NCI-H2227 treated with DMSO at 0.1 percent for 48 hours (cell line): ENCODE measurements at regions not wholly inside any gene's neighbourhood (a gene's known extent, or its start where the extent isn't known, plus 50 kb on each side); places are given as distances from the start of the nearest gene placed in this dataset.

Experiments
- DNase-seq: peaks from one replicate; lab custom pipeline; 2025; lab: John Stamatoyannopoulos, UW

GRCh38 chr3:177934001-177934891 lies 602.0 kb upstream of the KCNMB2 start:
- DNase-seq, result peak; percentile 54

DNA sequence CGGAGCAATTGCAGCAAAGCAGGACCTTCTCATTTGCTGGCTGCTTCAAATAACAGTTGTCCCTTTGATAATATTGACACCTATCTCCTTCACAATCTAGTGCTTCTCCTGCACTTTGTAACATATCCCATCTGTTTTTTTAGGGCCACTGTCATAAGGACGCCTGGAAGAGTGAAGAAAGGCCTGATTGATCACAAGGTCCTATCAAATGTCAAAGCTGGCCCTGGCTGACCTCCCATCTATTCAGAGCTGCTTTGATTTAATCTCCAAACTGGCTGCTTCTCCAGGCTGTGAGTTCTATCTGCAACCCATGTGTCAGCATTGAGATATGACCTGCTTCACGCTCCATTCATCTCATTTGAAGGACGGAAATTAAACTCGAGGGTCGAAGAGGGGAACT lies 601.2 kb upstream of the KCNMB2 start:
- DNase-seq, result no peak

DNA sequence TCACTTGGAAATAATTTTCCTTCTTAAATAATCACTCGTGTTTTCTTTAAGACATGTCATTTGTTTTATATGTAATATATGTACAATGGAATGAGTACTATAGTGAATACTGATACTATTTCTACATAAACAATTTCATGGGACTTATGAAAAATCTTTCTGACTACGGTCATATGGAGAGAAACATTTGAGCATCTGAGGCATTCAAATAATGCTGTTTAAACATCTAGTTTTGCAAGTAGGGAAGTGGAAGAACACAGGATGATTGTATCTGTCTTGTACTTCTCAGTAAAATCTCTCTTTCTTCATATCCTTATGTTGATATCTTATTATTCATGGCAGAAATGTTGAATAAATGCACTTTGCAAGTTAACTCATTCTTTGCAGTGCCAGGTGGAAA lies 599.5 kb upstream of the KCNMB2 start:
- no peak for DNase-seq

- no peak for DNase-seq
Observed at GRCh38 chr3:177942911-177943310, 593.3 kb upstream of the KCNMB2 start.

DNA sequence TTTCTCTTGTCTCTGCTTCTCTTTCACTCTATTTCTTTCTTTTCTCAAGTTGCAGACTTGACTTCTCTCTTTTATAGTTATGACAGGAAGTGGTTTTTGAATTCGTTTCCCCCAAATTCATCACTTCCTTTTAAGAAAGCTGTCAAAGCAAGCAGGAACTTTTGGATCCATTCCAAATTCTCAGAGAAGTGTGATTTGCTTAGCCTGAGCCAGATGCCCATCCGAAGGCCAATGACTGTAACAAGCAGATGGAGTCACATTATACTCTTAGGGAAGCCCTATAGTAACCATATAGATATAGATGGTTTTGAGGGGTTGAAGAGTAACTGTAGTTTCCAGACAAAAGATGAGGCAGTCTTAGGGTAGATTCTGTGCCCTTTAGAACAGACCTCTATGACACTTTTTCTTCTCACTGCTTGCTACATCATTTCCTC lies 592.0 kb upstream of the KCNMB2 start:
- DNase-seq, result no peak

- DNase-seq, result no peak
Observed at GRCh38 chr3:177946048-177946447, 590.2 kb upstream of the KCNMB2 start.

GRCh38 chr3:177946497-177946896 lies 589.7 kb upstream of the KCNMB2 start:
- DNase-seq, result no peak

- DNase-seq, result no peak
Observed at GRCh38 chr3:177946936-177947335, 589.3 kb upstream of the KCNMB2 start.

- DNase-seq, result no peak
Observed at GRCh38 chr3:177947901-177948300, 588.3 kb upstream of the KCNMB2 start.

GRCh38 chr3:177948716-177949425 lies 587.4 kb upstream of the KCNMB2 start:
- DNase-seq, result no peak

- no peak for DNase-seq
Observed at GRCh38 chr3:177959188-177959587, 577.0 kb upstream of the KCNMB2 start.

- no peak for DNase-seq
Observed at GRCh38 chr3:177960014-177960413, 576.2 kb upstream of the KCNMB2 start.

- DNase-seq, result no peak
Observed at GRCh38 chr3:177960722-177961121, 575.5 kb upstream of the KCNMB2 start.

DNA sequence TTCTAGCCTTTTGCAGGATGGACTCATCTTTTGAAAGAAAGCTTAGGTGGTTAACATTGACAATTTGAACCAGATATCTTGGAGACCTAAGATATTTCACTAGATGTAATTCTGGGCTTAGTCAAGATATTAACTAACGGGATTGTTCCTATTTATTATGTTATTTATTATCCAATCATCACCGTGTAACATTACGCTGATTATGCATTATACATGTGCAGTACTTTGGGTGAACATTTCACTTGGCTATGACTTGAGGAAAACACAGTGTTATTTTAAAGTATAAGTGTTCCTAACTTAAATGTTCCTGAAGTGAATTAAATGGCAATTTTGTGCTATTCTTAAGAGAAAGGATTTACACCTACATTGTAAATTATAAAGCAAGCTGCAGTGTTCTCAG lies 574.5 kb upstream of the KCNMB2 start:
- no peak for DNase-seq

- no peak for DNase-seq
Observed at GRCh38 chr3:177966493-177966892, 569.7 kb upstream of the KCNMB2 start.

GRCh38 chr3:177968891-177969290 lies 567.3 kb upstream of the KCNMB2 start:
- no peak for DNase-seq

DNA sequence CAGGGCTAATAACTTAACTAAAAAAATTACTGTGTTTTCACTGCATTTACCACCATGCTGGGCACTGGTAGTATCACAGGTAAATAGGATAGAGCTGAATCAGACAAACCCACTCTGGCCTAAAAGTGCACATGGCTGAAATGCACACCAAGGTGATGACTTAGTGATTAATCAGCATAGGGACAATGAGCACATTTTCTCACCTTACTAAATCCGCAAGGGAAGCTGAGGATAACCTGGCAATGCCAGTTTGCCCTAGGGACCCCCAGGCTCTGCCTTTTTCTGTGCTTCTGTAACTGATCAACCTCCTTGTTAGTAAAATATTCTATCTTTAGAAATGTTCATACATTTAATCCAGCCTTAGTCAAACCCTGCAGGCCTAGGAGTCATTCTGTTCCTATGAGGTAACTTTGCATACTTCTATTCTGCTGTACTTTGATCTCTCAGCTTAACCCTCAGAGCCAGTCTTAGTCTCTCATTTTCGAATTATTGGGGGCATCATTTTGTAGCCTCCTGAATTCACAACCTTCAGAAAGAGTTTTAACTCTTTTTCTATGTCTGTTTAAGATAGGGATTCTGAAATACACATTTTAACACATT lies 562.9 kb upstream of the KCNMB2 start:
- no peak for DNase-seq

- no peak for DNase-seq
Observed at GRCh38 chr3:177976241-177976640, 560.0 kb upstream of the KCNMB2 start.

DNA sequence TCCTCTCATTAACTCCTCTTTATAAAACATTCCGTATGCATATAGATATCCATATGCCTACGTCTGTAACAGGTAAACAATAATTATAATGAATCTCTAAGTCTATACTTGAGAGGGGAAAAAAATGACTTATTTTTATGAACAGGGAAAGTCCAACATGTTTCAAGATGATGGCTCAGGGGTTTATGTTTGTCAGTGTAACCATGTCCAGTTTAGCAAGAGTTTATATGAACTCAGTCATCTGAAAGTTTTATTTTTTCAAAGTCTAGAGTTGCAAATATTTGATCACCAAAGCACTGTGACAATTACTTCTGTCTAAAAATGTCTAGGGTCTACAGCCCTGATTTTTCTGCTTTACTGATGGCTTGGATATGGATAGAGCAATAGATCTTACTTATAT lies 559.4 kb upstream of the KCNMB2 start:
- no peak for DNase-seq

DNA sequence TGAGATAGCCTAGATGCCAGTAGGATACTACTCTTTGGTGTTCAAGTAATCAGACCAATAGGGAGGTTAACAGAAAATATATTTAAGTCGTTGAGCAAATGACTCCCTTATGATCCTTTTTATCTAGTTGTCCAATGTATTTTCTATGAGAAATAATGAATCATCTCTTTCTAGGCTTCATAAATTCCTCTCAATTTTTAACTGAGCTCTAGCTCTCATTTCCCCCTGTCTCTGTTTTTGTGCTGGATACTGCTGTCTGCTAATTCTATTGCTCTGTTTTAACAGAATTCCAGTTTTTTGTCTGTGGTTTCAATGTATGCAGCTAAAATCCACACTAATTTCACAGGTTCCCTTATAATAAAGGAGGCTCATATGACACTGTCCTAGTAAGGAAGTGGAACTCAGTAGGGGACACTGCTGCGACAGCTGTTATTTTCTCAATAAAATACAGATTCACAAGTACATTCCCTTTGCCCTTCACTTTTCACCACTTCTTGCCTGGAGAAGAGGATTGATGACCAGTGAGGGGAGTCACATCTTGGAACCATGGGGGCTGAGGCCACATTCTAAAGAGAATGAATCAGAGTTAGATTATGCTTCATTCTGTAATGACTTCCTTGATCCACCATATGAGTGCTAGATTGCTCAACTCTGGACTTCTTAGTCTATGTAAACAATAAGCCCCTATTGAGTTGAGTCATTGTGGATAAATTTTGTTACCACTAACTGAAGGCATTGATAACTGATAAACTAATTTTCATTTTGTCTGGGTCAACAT lies 558.7 kb upstream of the KCNMB2 start:
- DNase-seq, result no peak

- DNase-seq, result no peak
Observed at GRCh38 chr3:177978946-177979345, 557.3 kb upstream of the KCNMB2 start.

DNA sequence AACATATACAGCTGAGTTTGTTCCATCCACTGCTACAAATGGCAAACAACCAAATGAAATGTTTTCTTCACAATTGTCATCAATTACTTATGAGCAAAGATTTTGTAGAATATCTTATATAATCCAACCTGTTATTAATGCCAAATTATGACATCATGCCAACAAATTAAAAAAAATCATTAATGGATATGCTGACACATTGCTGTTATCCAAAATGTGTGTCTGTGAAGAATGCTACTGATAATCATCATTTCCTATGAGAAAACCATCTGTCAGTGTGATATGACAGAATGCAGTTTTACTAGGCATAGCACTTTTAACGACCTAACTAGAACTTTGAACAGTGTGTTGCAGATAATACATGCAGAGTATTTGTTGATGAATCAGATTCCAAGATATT lies 556.5 kb upstream of the KCNMB2 start:
- no peak for DNase-seq
